ENCODE measurements at regions not wholly inside any gene's neighbourhood (a gene's known extent, or its start where the extent isn't known, plus 50 kb on each side); places are given as distances from the start of the nearest gene placed in this dataset.

DNA sequence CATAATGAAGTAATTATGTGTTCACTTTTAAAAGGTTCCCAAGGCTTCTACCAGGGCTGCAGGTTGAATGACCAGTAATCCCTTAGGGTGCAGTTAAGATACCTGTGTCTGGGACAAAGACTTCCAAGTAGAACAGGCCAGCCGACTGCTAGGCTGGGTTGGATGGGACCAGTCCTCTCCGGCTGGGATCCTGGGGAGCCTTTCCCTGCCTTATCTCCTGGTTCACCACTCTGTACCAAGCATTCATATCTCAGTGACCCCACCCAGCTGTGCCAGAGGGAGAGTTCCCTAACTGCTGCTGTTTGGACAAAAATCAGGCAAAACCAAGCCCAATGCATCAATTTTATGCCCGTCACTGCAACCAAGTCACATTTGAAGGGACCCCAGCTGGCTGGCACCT lies 116.2 kb upstream of the ATP1A1 start:
- Histone ChIP-seq H3K4me3 (ENCODE audit: low read length) (no peak overlapping the region), H3K4me2 (ENCODE audit: low read depth, low read length) (0 out of 2 replicates have a peak overlapping the region, but pooled peaks have one; percentile 2), H3K4me1 (ENCODE audit: low read length) (peaks cover 16% of the 10 kb centered on the region; the same call in 1 of the 2 replicates), H3K27me3 (replicated peaks; ENCODE audit: insufficient read depth, low read length) (no peaks in the 10 kb centered on the region), H4K20me1 (ENCODE audit: insufficient read depth, low read length) (no peaks in the 10 kb centered on the region), H3F3A (ENCODE audit: insufficient read depth, low read length) (0 out of 2 replicates have a peak, but pooled peaks cover 5% of the 10 kb centered on the region), H2AFZ (ENCODE audit: low read length) (no peak overlapping the region), H3K27ac (ENCODE audit: low read length) (peak overlapping the region; percentile 84), H3K9me3 (replicated peaks; ENCODE audit: insufficient read depth, low read length) (no peaks in the 10 kb centered on the region), H3K9me2 (replicated peaks; ENCODE audit: insufficient read depth, low read length) (no peaks in the 10 kb centered on the region), H3K79me2 (ENCODE audit: low read length) (no peaks in the 10 kb centered on the region), H3K36me3 (replicated peaks; ENCODE audit: insufficient read depth, low read length) (no peaks in the 10 kb centered on the region), H3K9ac (ENCODE audit: low read length) (no peak overlapping the region)
- DNase-seq, result no peak
- TF ChIP-seq EZH2 (optimal IDR thresholded peaks at IDR 0.05; ENCODE audit: low read depth, low read length) (no peak), EZH2phosphoT487 (IDR thresholded peaks at IDR 0.05; ENCODE audit: low read length) (no peak)
- TF ChIP-seq, protein P1, sequence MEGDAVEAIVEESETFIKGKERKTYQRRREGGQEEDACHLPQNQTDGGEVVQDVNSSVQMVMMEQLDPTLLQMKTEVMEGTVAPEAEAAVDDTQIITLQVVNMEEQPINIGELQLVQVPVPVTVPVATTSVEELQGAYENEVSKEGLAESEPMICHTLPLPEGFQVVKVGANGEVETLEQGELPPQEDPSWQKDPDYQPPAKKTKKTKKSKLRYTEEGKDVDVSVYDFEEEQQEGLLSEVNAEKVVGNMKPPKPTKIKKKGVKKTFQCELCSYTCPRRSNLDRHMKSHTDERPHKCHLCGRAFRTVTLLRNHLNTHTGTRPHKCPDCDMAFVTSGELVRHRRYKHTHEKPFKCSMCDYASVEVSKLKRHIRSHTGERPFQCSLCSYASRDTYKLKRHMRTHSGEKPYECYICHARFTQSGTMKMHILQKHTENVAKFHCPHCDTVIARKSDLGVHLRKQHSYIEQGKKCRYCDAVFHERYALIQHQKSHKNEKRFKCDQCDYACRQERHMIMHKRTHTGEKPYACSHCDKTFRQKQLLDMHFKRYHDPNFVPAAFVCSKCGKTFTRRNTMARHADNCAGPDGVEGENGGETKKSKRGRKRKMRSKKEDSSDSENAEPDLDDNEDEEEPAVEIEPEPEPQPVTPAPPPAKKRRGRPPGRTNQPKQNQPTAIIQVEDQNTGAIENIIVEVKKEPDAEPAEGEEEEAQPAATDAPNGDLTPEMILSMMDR (IDR thresholded peaks at IDR 0.05; ENCODE audit: low read length), result no peak

GRCh38 chr1:116257341-116257767 lies 115.7 kb upstream of the ATP1A1 start:
- Histone ChIP-seq H3K4me2 (ENCODE audit: low read depth, low read length) (no peak overlapping the region), H3K9me2 (replicated peaks; ENCODE audit: insufficient read depth, low read length) (no peaks in the 10 kb centered on the region), H3K36me3 (replicated peaks; ENCODE audit: insufficient read depth, low read length) (no peaks in the 10 kb centered on the region), H3K27ac (ENCODE audit: low read length) (peak overlapping the region; percentile 84), H2AFZ (ENCODE audit: low read length) (no peak overlapping the region), H4K20me1 (ENCODE audit: insufficient read depth, low read length) (no peaks in the 10 kb centered on the region), H3K9me3 (replicated peaks; ENCODE audit: insufficient read depth, low read length) (no peaks in the 10 kb centered on the region), H3K79me2 (ENCODE audit: low read length) (no peaks in the 10 kb centered on the region), H3K9ac (ENCODE audit: low read length) (no peak overlapping the region), H3F3A (ENCODE audit: insufficient read depth, low read length) (0 out of 2 replicates have a peak, but pooled peaks cover 5% of the 10 kb centered on the region), H3K4me3 (ENCODE audit: low read length) (no peak overlapping the region), H3K27me3 (replicated peaks; ENCODE audit: insufficient read depth, low read length) (no peaks in the 10 kb centered on the region), H3K4me1 (ENCODE audit: low read length) (peaks cover 16% of the 10 kb centered on the region; the same call in 1 of the 2 replicates)
- DNase-seq, result peak; percentile 73
- TF ChIP-seq EZH2phosphoT487 (IDR thresholded peaks at IDR 0.05; ENCODE audit: low read length), result no peak
- TF ChIP-seq, protein P1 (IDR thresholded peaks at IDR 0.05; ENCODE audit: low read length), result no peak
- no peak for TF ChIP-seq EZH2 (optimal IDR thresholded peaks at IDR 0.05; ENCODE audit: low read depth, low read length)

DNA sequence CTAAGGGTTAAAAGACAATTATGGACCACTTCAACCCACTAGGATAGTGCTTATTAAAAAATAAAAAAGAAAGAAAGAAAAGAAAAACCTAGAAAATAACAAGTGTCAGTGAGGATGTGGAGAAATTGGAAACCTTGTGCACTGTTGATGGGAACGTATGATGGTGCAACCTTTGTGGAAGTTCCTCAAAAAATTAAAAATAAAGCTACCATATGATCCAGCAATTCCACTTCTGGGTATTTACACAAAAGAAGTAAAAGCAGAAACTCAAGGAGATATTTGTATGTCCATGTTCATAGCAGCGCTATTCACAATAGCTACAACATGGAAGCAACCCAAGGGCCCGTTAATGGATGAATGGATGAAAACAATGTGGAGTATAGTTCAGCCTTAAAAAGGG lies 115.2 kb upstream of the ATP1A1 start:
- Histone ChIP-seq H3K79me2 (ENCODE audit: low read length) (no peaks in the 10 kb centered on the region), H2AFZ (ENCODE audit: low read length) (no peak overlapping the region), H3K4me3 (ENCODE audit: low read length) (no peak overlapping the region), H4K20me1 (ENCODE audit: insufficient read depth, low read length) (no peaks in the 10 kb centered on the region), H3F3A (ENCODE audit: insufficient read depth, low read length) (0 out of 2 replicates have a peak, but pooled peaks cover 5% of the 10 kb centered on the region), H3K36me3 (replicated peaks; ENCODE audit: insufficient read depth, low read length) (no peaks in the 10 kb centered on the region), H3K9ac (ENCODE audit: low read length) (no peak overlapping the region), H3K4me1 (ENCODE audit: low read length) (peaks cover 16% of the 10 kb centered on the region; the same call in 1 of the 2 replicates), H3K27ac (ENCODE audit: low read length) (peak overlapping the region; percentile 84; the same call in 1 of the 2 replicates), H3K4me2 (ENCODE audit: low read depth, low read length) (no peak overlapping the region), H3K27me3 (replicated peaks; ENCODE audit: insufficient read depth, low read length) (no peaks in the 10 kb centered on the region), H3K9me3 (replicated peaks; ENCODE audit: insufficient read depth, low read length) (no peaks in the 10 kb centered on the region), H3K9me2 (replicated peaks; ENCODE audit: insufficient read depth, low read length) (no peaks in the 10 kb centered on the region)
- DNase-seq, result no peak
- TF ChIP-seq, protein P1 (IDR thresholded peaks at IDR 0.05; ENCODE audit: low read length), result no peak
- TF ChIP-seq EZH2 (optimal IDR thresholded peaks at IDR 0.05; ENCODE audit: low read depth, low read length), result no peak
- TF ChIP-seq EZH2phosphoT487 (IDR thresholded peaks at IDR 0.05; ENCODE audit: low read length), result no peak
